ENCODE measurements at regions not wholly inside any gene's neighbourhood (a gene's known extent, or its start where the extent isn't known, plus 50 kb on each side); places are given as distances from the start of the nearest gene placed in this dataset.

DNA sequence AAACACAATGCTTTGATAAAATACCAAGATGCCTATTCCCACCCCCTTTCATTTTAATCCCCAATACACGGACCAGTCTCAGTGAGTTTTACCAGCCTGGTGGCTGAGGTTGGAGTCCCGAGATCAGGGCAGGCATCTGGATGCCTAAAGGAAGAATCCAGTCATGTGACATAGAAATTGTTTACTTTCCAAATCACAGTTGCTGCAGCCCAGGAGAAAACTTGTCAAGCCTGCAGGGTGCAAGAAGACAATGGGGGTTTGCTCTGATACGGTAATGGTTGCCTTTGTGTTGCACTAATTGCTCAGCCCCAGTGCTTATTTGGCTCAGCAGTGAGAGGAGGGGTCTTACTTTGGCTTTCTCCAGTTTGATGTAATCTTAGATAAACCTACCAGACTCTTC, 308.5 kb upstream of the POU3F2 start:
- no peak overlapping the region for H3K4me3 ChIP-seq

DNA sequence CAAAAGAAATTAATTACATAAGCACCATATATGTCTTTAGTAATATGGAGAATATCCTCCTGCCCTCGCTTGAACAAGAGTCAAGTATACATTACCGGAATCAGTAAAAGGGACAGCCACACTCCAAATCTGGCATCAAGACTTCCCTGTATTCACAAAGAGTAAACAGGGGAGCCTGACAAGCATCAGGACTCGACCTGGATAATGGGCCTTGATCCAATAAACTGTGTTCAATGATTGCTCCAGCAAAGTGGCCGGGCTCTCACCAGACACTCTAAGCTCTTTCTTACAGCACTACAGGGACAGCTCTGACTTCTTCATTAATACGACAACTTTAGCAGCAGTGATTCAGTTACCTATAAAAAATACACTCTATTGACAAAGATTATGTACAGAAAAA, 307.9 kb upstream of the POU3F2 start:
- intact Hi-C loops (cut with DNase I): no loop called here
- Histone ChIP-seq H3K27ac (no peak overlapping the region), H3K27me3 (no peaks in the 10 kb centered on the region), H3K36me3 (no peaks in the 10 kb centered on the region), H3K9me3 (no peaks in the 10 kb centered on the region), H3K4me3 (no peak overlapping the region), H3K4me1 (no peaks in the 10 kb centered on the region)
- TF ChIP-seq, protein P1, sequence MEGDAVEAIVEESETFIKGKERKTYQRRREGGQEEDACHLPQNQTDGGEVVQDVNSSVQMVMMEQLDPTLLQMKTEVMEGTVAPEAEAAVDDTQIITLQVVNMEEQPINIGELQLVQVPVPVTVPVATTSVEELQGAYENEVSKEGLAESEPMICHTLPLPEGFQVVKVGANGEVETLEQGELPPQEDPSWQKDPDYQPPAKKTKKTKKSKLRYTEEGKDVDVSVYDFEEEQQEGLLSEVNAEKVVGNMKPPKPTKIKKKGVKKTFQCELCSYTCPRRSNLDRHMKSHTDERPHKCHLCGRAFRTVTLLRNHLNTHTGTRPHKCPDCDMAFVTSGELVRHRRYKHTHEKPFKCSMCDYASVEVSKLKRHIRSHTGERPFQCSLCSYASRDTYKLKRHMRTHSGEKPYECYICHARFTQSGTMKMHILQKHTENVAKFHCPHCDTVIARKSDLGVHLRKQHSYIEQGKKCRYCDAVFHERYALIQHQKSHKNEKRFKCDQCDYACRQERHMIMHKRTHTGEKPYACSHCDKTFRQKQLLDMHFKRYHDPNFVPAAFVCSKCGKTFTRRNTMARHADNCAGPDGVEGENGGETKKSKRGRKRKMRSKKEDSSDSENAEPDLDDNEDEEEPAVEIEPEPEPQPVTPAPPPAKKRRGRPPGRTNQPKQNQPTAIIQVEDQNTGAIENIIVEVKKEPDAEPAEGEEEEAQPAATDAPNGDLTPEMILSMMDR (IDR thresholded peaks at IDR 0.05): no peak
- DNase-seq (no peak), ATAC-seq (peak; percentile 21)

More for the DNA sequence above, 308.5 kb upstream of the POU3F2 start:
- intact Hi-C loops (cut with DNase I): no loop called here
- H3K36me3 ChIP-seq: no peaks in the 10 kb centered on the region
- no peak overlapping the region for H3K27ac ChIP-seq
- DNase-seq (no peak), ATAC-seq (no peak)
- TF ChIP-seq, protein P1 (IDR thresholded peaks at IDR 0.05): no peak
- H3K27me3 ChIP-seq: no peaks in the 10 kb centered on the region
- no peaks in the 10 kb centered on the region for H3K4me1 ChIP-seq
- H3K9me3 ChIP-seq: peaks cover 0 to under 1% of the 10 kb centered on the region in 2 donors

- intact Hi-C loops (cut with DNase I): no loop called here
- Histone ChIP-seq H3K27me3 (no peaks in the 10 kb centered on the region), H3K4me3 (no peak overlapping the region), H3K4me1 (no peaks in the 10 kb centered on the region), H3K36me3 (no peaks in the 10 kb centered on the region), H3K9me3 (no peaks in the 10 kb centered on the region), H3K27ac (no peak overlapping the region)
- TF ChIP-seq, protein P1 (IDR thresholded peaks at IDR 0.05): no peak
- DNase-seq (no peak), ATAC-seq (no peak)
Measured at GRCh38 chr6:98529364-98529763, 305.0 kb upstream of the POU3F2 start.

DNA sequence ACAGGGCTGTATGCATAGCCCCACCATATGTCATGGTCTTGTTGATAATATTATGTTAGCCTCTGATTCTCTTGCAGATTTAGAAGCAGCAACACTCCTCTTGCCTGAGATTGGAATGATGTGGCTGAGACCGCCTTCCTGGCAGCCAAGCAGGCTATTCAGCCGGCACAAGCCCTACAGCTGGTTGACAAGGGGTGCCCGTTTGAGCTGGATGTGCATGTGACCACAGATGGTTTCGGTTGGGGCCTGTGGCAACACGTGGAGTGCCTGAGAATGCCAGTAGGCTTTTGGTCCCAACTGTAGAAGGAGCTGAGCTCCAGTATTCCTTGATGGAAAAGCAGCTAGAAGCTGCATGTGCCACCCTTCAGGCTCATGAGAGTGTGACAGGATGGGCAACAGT, 303.6 kb upstream of the POU3F2 start:
- no peak for ATAC-seq
- Histone ChIP-seq H3K9me3 (no peaks in the 10 kb centered on the region), H3K4me1 (no peaks in the 10 kb centered on the region), H3K4me3 (no peak overlapping the region), H3K36me3 (no peaks in the 10 kb centered on the region), H3K27me3 (no peaks in the 10 kb centered on the region), H3K27ac (no peak overlapping the region)
- TF ChIP-seq, protein P1 (IDR thresholded peaks at IDR 0.05): no peak
- no peak for DNase-seq
- intact Hi-C loops (cut with DNase I): no loop called here

GRCh38 chr6:98532004-98532403, 302.4 kb upstream of the POU3F2 start:
- DNase-seq (no peak), ATAC-seq (no peak)
- Histone ChIP-seq H3K4me3 (no peak overlapping the region), H3K4me1 (no peaks in the 10 kb centered on the region), H3K36me3 (no peaks in the 10 kb centered on the region), H3K27ac (no peak overlapping the region), H3K9me3 (no peaks in the 10 kb centered on the region), H3K27me3 (no peaks in the 10 kb centered on the region)
- intact Hi-C loops (cut with DNase I): no loop called here
- TF ChIP-seq, protein P1 (IDR thresholded peaks at IDR 0.05): no peak

Measured in left lung (tissue), 4 donors.